GM23338 (cell line): ENCODE measurements at regions not wholly inside any gene's neighbourhood (a gene's known extent, or its start where the extent isn't known, plus 50 kb on each side); places are given as distances from the start of the nearest gene placed in this dataset.

ENCODE experiments used
- ATAC-seq: fragments of 200-7000 bp; cut with Tn5 transposase; 3 replicates; pipeline ENCODE4 v1.9.1; 2020
- DNase-seq: peaks from one replicate; pipeline ENCODE4 v3.0.0-alpha.2; 2015; ENCODE audit warnings: low spot score
- H2AFZ ChIP-seq: fragments of 200-600 bp; sonication (generic); 2 replicates; pipeline ENCODE4 v1.8.0; 2016; ENCODE audit warnings: antibody characterized with exemption, mild to moderate bottlenecking, moderate library complexity
- H3F3A ChIP-seq: fragments of 200-600 bp; sonication (generic); replicated peaks from 2 replicates; pipeline ENCODE4 v1.8.0; 2017; ENCODE audit warnings: antibody characterized with exemption, mixed run types, low read depth
- H3K27ac ChIP-seq: fragments of 200-600 bp; sonication (generic); 2 replicates; pipeline ENCODE4 v1.6.1; 2016; ENCODE audit warnings: low read depth
- H3K27me3 ChIP-seq: fragments of 200-600 bp; sonication (generic); 2 replicates; pipeline ENCODE4 v1.8.0; 2016; ENCODE audit warnings: mild to moderate bottlenecking, mixed run types, moderate library complexity; ENCODE audit not compliant: insufficient read depth
- H3K36me3 ChIP-seq: fragments of 200-600 bp; sonication (generic); 2 replicates; pipeline ENCODE4 v1.8.0; 2016; ENCODE audit warnings: mild to moderate bottlenecking; ENCODE audit not compliant: insufficient read depth
- H3K4me1 ChIP-seq: fragments of 200-600 bp; sonication (generic); 2 replicates; pipeline ENCODE4 v1.8.0; 2016; ENCODE audit warnings: mild to moderate bottlenecking, moderate library complexity; ENCODE audit not compliant: insufficient read depth
- H3K4me2 ChIP-seq: fragments of 200-600 bp; sonication (generic); 2 replicates; pipeline ENCODE4 v1.7.1; 2017; ENCODE audit warnings: mixed run types
- H3K4me3 ChIP-seq: fragments of 200-600 bp; sonication (generic); 2 replicates; pipeline ENCODE4 v1.6.1; 2016; ENCODE audit warnings: mixed run types
- H3K79me2 ChIP-seq: fragments of 200-600 bp; sonication (generic); replicated peaks from 2 replicates; pipeline ENCODE4 v1.8.0; 2017; ENCODE audit warnings: mild to moderate bottlenecking; ENCODE audit not compliant: insufficient read depth
- H3K9me2 ChIP-seq: fragments of 200-600 bp; sonication (generic); 2 replicates; pipeline ENCODE4 v1.8.0; 2017; ENCODE audit not compliant: insufficient read depth
- H4K20me1 ChIP-seq: fragments of 200-600 bp; sonication (generic); replicated peaks from 2 replicates; pipeline ENCODE4 v1.8.0; 2017; ENCODE audit warnings: mild to moderate bottlenecking; ENCODE audit not compliant: insufficient read depth
- H3K27ac Mint-ChIP-seq: 2 replicates; pipeline ENCODE4 v1.8.0; 2020; ENCODE audit warnings: inconsistent platforms, mild to moderate bottlenecking, moderate library complexity, mixed read lengths
- H3K27me3 Mint-ChIP-seq: 3 replicates; pipeline ENCODE4 v1.8.0; 2022; ENCODE audit warnings: low read depth, mild to moderate bottlenecking, moderate library complexity, mixed read lengths, inconsistent platforms; ENCODE audit not compliant: insufficient read depth, poor library complexity
- H3K36me3 Mint-ChIP-seq: 3 replicates; pipeline ENCODE4 v1.8.0; 2021; ENCODE audit warnings: low read depth, mild to moderate bottlenecking, inconsistent platforms, moderate library complexity, mixed read lengths
- H3K4me1 Mint-ChIP-seq: 3 replicates; pipeline ENCODE4 v1.8.0; 2020; ENCODE audit warnings: mild to moderate bottlenecking, inconsistent platforms, mixed read lengths
- H3K4me3 Mint-ChIP-seq: 3 replicates; pipeline ENCODE4 v1.8.0; 2021; ENCODE audit warnings: moderate library complexity, mild to moderate bottlenecking, inconsistent platforms, mixed read lengths
- H3K9me3 Mint-ChIP-seq: 3 replicates; pipeline ENCODE4 v1.8.0; 2020; ENCODE audit warnings: moderate library complexity, mild to moderate bottlenecking, inconsistent platforms, mixed read lengths
- CREB1 ChIP-seq: fragments of 250-450 bp; sonication (Bioruptor Pico); IDR thresholded peaks from 2 replicates; pipeline ENCODE4 v1.5.0; 2020; ENCODE audit warnings: low read depth, mild to moderate bottlenecking, moderate library complexity
- EZH2phosphoT487 ChIP-seq: fragments of 200-600 bp; sonication (generic); IDR thresholded peaks from one replicate; pipeline ENCODE4 v1.8.1; 2018; ENCODE audit warnings: antibody characterized with exemption; ENCODE audit not compliant: unreplicated experiment
- NANOG ChIP-seq: IDR thresholded peaks from 2 replicates; pipeline ENCODE4 v1.6.1; 2016; ENCODE audit warnings: antibody characterized with exemption, borderline replicate concordance
- POLR2AphosphoS5 ChIP-seq: IDR thresholded peaks from 2 replicates; pipeline ENCODE4 v1.6.1; 2016; ENCODE audit warnings: antibody characterized with exemption, low read depth
- STAT1 ChIP-seq: IDR thresholded peaks from one replicate; pipeline ENCODE4 v1.6.1; 2016; ENCODE audit warnings: antibody characterized with exemption; ENCODE audit not compliant: unreplicated experiment
- ZNF114 ChIP-seq: fragments of 250-450 bp; sonication (Bioruptor Pico); IDR thresholded peaks from 2 replicates; pipeline ENCODE4 v1.5.0; 2020; ENCODE audit warnings: mild to moderate bottlenecking, moderate library complexity
- ZNF331 ChIP-seq: fragments of 250-450 bp; sonication (Bioruptor Pico); IDR thresholded peaks from 2 replicates; pipeline ENCODE4 v1.5.0; 2020; ENCODE audit warnings: low read depth, mild to moderate bottlenecking, moderate library complexity
- TF ChIP-seq, protein P1 (sequence below), 2 experiments: fragments of 200-600 bp in 1 of 2; sonication (generic) in 1 of 2; conservative IDR thresholded peaks; 2 replicates each; pipeline versions ENCODE4 v1.5.1 to v1.6.1; 2016 to 2017; ENCODE audit warnings: antibody characterized with exemption in 2 of 2, low read depth in 2 of 2, mild to moderate bottlenecking in 2 of 2, moderate library complexity in 1 of 2
- TF ChIP-seq, protein P2 (sequence below): IDR thresholded peaks from 2 replicates; pipeline ENCODE4 v1.6.1; 2016; ENCODE audit warnings: antibody characterized with exemption

DNA sequence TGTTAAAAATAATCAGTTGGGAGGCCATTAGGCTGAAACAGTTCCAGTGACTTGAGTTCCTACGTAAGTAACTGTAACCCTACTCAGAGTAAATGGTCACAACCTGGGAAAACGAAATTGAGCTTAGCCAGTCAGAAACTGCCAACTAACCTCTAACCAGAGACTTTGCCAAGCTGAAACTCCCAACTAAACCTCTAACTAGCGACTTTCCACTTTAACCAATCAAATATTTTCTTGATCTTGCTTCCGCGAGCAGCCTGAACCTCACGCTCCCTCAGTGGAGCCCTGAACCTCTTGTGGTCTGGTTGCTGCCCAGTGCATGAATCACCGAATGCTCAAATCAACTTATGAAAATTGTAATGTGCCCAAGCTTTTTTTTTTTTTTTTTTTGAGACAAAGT, 156.2 kb downstream of the MED10 start:
- Histone ChIP-seq H2AFZ (no peak overlapping the region), H3K4me3 (no peak overlapping the region), H3K36me3 (no peaks in the 10 kb centered on the region), H3K27ac (no peak overlapping the region), H3K4me2 (no peak overlapping the region), H3K4me1 (no peaks in the 10 kb centered on the region), H3K79me2 (no peaks in the 10 kb centered on the region), H3F3A (no peaks in the 10 kb centered on the region), H3K9me2 (0 out of 2 replicates have a peak, but pooled peaks cover 4% of the 10 kb centered on the region), H4K20me1 (no peaks in the 10 kb centered on the region), H3K27me3 (no peaks in the 10 kb centered on the region)
- Mint-ChIP-seq H3K36me3 (peaks cover 4% of the 10 kb centered on the region; the same call in 1 of the 3 replicates), H3K27ac (no peak overlapping the region), H3K4me3 (no peak overlapping the region), H3K9me3 (peaks cover 18% of the 10 kb centered on the region), H3K4me1 (no peaks in the 10 kb centered on the region; the same call in 2 of the 3 replicates), H3K27me3 (peaks cover 5% of the 10 kb centered on the region)
- ATAC-seq = no peak
- TF ChIP-seq CREB1 (CRISPR knock-in tag) (no peak), ZNF331 (no peak)
- no peak for DNase-seq

DNA sequence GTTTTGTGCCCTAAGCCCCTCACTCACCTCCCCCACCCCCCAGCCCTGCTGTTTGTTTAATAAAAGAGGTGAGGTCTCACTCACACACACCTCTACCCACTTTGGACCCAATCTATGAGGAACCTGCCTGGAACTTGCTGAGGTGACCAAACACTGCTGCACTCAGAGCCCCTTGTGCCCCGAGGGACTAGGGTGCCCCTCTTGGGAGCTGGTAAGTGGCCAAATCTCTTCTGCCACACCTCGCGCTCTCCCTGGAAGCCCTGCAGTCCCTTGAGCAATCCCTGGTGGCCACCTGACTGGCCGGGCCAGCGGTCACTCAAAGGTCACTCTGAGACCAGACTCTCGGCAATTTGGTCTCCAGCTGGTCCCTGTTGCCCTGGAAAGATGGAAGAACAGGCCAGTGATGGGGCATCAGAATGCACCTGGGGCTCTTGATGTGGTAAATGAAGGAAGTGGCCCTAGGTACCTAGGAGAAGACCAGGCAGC, 157.2 kb downstream of the MED10 start:
- H4K20me1 ChIP-seq = no peaks in the 10 kb centered on the region
- DNase-seq = no peak
- H3K79me2 ChIP-seq = no peaks in the 10 kb centered on the region
- no peak overlapping the region for H2AFZ ChIP-seq
- Mint-ChIP-seq H3K4me3 (no peak overlapping the region), H3K27ac (no peak overlapping the region), H3K27me3 (peaks cover 5% of the 10 kb centered on the region), H3K36me3 (peaks cover 4% of the 10 kb centered on the region; the same call in 1 of the 3 replicates), H3K4me1 (no peaks in the 10 kb centered on the region; the same call in 2 of the 3 replicates), H3K9me3 (peaks cover 18% of the 10 kb centered on the region)
- H3K4me2 ChIP-seq = no peak overlapping the region
- ATAC-seq = no peak
- H3F3A ChIP-seq = no peaks in the 10 kb centered on the region
- no peaks in the 10 kb centered on the region for H3K27me3 ChIP-seq
- no peaks in the 10 kb centered on the region for H3K36me3 ChIP-seq
- TF ChIP-seq CREB1 (CRISPR knock-in tag) = no peak
- no peak for TF ChIP-seq ZNF114 (CRISPR knock-in tag)
- TF ChIP-seq, protein P1, sequence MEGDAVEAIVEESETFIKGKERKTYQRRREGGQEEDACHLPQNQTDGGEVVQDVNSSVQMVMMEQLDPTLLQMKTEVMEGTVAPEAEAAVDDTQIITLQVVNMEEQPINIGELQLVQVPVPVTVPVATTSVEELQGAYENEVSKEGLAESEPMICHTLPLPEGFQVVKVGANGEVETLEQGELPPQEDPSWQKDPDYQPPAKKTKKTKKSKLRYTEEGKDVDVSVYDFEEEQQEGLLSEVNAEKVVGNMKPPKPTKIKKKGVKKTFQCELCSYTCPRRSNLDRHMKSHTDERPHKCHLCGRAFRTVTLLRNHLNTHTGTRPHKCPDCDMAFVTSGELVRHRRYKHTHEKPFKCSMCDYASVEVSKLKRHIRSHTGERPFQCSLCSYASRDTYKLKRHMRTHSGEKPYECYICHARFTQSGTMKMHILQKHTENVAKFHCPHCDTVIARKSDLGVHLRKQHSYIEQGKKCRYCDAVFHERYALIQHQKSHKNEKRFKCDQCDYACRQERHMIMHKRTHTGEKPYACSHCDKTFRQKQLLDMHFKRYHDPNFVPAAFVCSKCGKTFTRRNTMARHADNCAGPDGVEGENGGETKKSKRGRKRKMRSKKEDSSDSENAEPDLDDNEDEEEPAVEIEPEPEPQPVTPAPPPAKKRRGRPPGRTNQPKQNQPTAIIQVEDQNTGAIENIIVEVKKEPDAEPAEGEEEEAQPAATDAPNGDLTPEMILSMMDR (conservative IDR thresholded peaks at IDR 0.05; ENCODE audit: low read depth in 2 of 2) = no peak
- TF ChIP-seq EZH2phosphoT487 = no peak
- no peak for TF ChIP-seq ZNF331
- TF ChIP-seq, protein P2, sequence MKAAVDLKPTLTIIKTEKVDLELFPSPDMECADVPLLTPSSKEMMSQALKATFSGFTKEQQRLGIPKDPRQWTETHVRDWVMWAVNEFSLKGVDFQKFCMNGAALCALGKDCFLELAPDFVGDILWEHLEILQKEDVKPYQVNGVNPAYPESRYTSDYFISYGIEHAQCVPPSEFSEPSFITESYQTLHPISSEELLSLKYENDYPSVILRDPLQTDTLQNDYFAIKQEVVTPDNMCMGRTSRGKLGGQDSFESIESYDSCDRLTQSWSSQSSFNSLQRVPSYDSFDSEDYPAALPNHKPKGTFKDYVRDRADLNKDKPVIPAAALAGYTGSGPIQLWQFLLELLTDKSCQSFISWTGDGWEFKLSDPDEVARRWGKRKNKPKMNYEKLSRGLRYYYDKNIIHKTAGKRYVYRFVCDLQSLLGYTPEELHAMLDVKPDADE = no peak
- no peak for TF ChIP-seq NANOG
- TF ChIP-seq STAT1 = no peak
- TF ChIP-seq POLR2AphosphoS5 = no peak
- H3K4me1 ChIP-seq = no peaks in the 10 kb centered on the region
- no peak overlapping the region for H3K4me3 ChIP-seq
- 0 out of 2 replicates have a peak, but pooled peaks cover 4% of the 10 kb centered on the region for H3K9me2 ChIP-seq
- no peak overlapping the region for H3K27ac ChIP-seq
